Progenitor cell of endocrine pancreas (in vitro differentiated cells): ENCODE measurements at regions not wholly inside any gene's neighbourhood (a gene's known extent, or its start where the extent isn't known, plus 50 kb on each side); places are given as distances from the start of the nearest gene placed in this dataset.

ENCODE experiments used
- DNase-seq: peaks from one replicate; pipeline ENCODE4 v3.0.0; 2021; ENCODE audit warnings: low spot score; ENCODE audit not compliant: unreplicated experiment
- H3K27ac Mint-ChIP-seq: 2 replicates; pipeline ENCODE4 v1.8.0; 2021; ENCODE audit warnings: mild to moderate bottlenecking, moderate library complexity, mixed read lengths
- H3K27me3 Mint-ChIP-seq: 2 replicates; pipeline ENCODE4 v1.8.0; 2021; ENCODE audit warnings: mixed read lengths
- H3K36me3 Mint-ChIP-seq: 2 replicates; pipeline ENCODE4 v1.8.0; 2022; ENCODE audit warnings: mixed read lengths; ENCODE audit not compliant: insufficient read depth
- H3K4me1 Mint-ChIP-seq: 2 replicates; pipeline ENCODE4 v1.8.0; 2021; ENCODE audit warnings: low read depth, mixed read lengths
- H3K4me3 Mint-ChIP-seq: 2 replicates; pipeline ENCODE4 v1.8.0; 2021; ENCODE audit warnings: low read depth, mild to moderate bottlenecking, moderate library complexity, mixed read lengths
- H3K9me3 Mint-ChIP-seq: 2 replicates; pipeline ENCODE4 v1.8.0; 2021; ENCODE audit warnings: low read depth, mixed read lengths
- TF ChIP-seq, protein P1 (sequence below): fragments of 200-600 bp; sonication (generic); IDR thresholded peaks from one replicate; pipeline ENCODE4 v1.5.0; 2021; ENCODE audit warnings: antibody characterized with exemption, mild to moderate bottlenecking; ENCODE audit not compliant: unreplicated experiment

DNA sequence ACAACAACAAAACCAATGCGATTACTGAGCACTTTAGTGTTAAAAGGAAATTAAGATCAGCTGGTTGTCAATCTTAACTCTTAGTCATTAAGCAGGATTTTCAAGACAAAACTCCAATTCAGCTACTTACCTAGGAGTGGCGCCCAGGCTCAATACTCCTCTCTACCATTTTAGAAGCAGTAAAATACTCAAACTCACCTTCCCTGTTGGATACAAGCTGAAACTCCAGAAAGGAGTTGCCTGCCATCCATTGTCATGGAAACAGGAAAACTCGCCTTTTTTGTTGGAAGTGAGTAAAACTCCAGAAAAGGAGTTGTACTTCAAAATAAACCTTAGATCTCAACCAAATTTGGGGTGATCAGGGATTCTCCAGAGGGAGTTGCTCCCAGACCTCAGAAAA is 127.0 kb upstream of the F3 start:
- Mint-ChIP-seq H3K9me3 (peaks cover 3% of the 10 kb centered on the region), H3K4me1 (peaks cover 26% of the 10 kb centered on the region), H3K4me3 (no peak overlapping the region), H3K36me3 (peaks cover 22% of the 10 kb centered on the region), H3K27ac (no peak overlapping the region), H3K27me3 (no peaks in the 10 kb centered on the region)
- TF ChIP-seq, protein P1, sequence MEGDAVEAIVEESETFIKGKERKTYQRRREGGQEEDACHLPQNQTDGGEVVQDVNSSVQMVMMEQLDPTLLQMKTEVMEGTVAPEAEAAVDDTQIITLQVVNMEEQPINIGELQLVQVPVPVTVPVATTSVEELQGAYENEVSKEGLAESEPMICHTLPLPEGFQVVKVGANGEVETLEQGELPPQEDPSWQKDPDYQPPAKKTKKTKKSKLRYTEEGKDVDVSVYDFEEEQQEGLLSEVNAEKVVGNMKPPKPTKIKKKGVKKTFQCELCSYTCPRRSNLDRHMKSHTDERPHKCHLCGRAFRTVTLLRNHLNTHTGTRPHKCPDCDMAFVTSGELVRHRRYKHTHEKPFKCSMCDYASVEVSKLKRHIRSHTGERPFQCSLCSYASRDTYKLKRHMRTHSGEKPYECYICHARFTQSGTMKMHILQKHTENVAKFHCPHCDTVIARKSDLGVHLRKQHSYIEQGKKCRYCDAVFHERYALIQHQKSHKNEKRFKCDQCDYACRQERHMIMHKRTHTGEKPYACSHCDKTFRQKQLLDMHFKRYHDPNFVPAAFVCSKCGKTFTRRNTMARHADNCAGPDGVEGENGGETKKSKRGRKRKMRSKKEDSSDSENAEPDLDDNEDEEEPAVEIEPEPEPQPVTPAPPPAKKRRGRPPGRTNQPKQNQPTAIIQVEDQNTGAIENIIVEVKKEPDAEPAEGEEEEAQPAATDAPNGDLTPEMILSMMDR, result no peak
- no peak for DNase-seq

DNA sequence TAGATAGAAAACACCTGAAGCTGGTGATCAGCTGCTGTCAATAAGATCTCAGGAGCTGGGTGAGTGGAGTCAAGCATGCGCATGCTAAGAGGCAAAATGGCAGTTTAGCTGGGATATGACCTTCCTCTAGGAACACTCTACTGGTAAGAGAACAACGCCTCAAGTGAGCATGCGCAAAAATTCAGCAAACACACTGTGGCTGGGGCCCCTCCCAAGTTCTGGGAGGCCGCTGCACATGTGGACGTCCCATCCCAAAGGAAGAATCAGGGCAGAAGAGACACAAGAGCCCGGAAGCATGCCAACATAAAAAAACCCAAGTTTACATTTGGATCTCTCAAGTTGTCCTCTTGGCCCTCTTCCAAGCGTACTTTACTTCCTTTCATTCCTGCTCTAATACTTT is 126.3 kb upstream of the F3 start:
- TF ChIP-seq, protein P1, result no peak
- DNase-seq, result no peak
- H3K4me1 Mint-ChIP-seq, result peaks cover 28% of the 10 kb centered on the region
- H3K27ac Mint-ChIP-seq, result no peak overlapping the region
- peaks cover 21% of the 10 kb centered on the region for H3K36me3 Mint-ChIP-seq
- H3K4me3 Mint-ChIP-seq, result no peak overlapping the region
- H3K27me3 Mint-ChIP-seq, result no peaks in the 10 kb centered on the region
- peaks cover 3% of the 10 kb centered on the region for H3K9me3 Mint-ChIP-seq

DNA sequence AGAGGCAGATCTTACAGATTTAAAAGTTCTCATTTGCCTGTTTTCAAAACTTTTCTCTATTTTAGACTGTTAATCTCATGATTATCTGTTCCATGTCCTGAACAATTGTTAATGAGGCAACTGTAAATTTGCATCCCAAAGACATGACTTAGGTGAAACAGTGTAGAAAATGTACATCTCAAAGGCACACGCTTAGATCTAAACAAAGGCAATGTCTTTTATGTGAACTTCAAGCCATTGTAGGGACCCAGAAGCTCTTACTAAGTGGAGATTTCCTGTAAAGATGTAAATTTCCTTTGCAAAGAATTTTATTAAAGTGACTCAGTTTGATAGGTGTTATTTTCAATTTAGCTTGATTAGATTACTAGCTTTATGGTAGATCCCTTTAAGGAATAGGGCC is 125.2 kb upstream of the F3 start:
- Mint-ChIP-seq H3K27ac (no peak overlapping the region), H3K9me3 (peaks cover 3% of the 10 kb centered on the region), H3K27me3 (no peaks in the 10 kb centered on the region), H3K36me3 (peaks cover 18% of the 10 kb centered on the region), H3K4me1 (peaks cover 35% of the 10 kb centered on the region), H3K4me3 (no peak overlapping the region)
- no peak for DNase-seq
- TF ChIP-seq, protein P1, result no peak

DNA sequence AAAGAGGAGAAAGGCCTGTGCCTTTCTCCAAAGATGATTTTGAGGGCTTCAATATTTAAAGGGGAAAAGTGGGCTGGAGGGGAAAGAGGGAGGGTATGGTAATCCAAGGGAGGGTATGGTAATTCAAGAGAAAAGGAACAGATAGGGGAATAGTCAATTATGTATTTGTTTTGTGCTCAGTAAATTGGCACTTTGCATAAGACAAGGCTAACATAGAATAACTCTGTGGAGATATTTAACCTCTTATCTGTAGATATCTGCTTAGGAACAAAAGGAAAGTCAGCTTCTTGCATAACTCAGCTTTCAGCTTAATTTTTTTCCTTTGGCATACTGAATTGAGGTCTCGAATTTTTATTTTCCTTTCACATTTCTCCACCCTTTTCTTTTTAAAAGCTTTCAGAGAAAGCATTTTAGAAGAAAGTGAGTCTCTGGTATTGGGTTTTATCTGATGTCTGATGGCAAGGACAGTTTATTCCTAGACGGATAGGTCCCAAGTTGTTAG is 119.9 kb upstream of the F3 start:
- no peaks in the 10 kb centered on the region for H3K9me3 Mint-ChIP-seq
- TF ChIP-seq, protein P1, result no peak
- no peak for DNase-seq
- peaks cover 43% of the 10 kb centered on the region for H3K4me1 Mint-ChIP-seq
- peaks cover 8% of the 10 kb centered on the region for H3K36me3 Mint-ChIP-seq
- peak overlapping the region; percentile 92 for H3K27ac Mint-ChIP-seq
- no peaks in the 10 kb centered on the region for H3K27me3 Mint-ChIP-seq
- H3K4me3 Mint-ChIP-seq, result no peak overlapping the region

DNA sequence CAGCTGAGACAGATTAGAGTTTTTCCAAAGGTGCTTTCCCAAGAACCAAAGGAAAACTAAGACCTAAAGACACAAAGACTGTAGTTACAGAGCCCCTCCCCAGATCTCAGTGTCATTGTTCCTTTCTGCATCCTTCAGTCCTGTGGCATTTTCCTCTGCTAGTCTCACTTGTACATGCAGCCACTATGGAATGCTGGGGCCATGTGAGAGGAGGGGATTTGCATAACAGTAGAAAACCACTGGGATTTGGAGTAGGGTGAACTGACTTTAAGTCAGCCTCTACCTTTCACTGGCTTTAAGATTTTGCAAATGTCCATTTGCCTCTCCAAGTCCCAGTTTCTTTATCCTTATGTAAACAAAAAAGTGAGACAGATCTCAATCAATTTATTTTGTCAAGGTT is 119.4 kb upstream of the F3 start:
- Mint-ChIP-seq H3K9me3 (no peaks in the 10 kb centered on the region), H3K36me3 (peaks cover 9% of the 10 kb centered on the region), H3K4me3 (no peak overlapping the region), H3K27ac (peak overlapping the region; percentile 92), H3K27me3 (no peaks in the 10 kb centered on the region), H3K4me1 (peaks cover 43% of the 10 kb centered on the region)
- DNase-seq, result no peak
- TF ChIP-seq, protein P1, result no peak
